ENCODE measurements at regions not wholly inside any gene's neighbourhood (a gene's known extent, or its start where the extent isn't known, plus 50 kb on each side); places are given as distances from the start of the nearest gene placed in this dataset.

DNA sequence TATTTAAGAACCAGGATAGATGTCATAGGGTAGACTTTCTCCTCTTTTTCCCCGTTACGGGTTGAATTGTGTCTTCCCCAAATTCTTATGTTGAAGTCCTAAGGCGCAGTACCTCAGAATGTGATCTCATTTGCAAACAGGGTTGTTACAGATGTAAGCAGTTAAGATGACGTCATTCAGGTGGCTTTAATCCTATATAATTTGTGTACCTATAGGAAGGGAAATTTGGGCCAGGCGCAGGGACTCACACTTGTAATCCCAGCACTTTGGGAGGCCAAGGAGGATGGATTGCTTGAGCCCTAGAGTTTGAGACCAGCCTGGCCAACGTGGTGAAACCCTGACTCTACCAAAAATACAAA, 99.5 kb upstream of the DHX40 start (continued):
- TF ChIP-seq, protein P1, sequence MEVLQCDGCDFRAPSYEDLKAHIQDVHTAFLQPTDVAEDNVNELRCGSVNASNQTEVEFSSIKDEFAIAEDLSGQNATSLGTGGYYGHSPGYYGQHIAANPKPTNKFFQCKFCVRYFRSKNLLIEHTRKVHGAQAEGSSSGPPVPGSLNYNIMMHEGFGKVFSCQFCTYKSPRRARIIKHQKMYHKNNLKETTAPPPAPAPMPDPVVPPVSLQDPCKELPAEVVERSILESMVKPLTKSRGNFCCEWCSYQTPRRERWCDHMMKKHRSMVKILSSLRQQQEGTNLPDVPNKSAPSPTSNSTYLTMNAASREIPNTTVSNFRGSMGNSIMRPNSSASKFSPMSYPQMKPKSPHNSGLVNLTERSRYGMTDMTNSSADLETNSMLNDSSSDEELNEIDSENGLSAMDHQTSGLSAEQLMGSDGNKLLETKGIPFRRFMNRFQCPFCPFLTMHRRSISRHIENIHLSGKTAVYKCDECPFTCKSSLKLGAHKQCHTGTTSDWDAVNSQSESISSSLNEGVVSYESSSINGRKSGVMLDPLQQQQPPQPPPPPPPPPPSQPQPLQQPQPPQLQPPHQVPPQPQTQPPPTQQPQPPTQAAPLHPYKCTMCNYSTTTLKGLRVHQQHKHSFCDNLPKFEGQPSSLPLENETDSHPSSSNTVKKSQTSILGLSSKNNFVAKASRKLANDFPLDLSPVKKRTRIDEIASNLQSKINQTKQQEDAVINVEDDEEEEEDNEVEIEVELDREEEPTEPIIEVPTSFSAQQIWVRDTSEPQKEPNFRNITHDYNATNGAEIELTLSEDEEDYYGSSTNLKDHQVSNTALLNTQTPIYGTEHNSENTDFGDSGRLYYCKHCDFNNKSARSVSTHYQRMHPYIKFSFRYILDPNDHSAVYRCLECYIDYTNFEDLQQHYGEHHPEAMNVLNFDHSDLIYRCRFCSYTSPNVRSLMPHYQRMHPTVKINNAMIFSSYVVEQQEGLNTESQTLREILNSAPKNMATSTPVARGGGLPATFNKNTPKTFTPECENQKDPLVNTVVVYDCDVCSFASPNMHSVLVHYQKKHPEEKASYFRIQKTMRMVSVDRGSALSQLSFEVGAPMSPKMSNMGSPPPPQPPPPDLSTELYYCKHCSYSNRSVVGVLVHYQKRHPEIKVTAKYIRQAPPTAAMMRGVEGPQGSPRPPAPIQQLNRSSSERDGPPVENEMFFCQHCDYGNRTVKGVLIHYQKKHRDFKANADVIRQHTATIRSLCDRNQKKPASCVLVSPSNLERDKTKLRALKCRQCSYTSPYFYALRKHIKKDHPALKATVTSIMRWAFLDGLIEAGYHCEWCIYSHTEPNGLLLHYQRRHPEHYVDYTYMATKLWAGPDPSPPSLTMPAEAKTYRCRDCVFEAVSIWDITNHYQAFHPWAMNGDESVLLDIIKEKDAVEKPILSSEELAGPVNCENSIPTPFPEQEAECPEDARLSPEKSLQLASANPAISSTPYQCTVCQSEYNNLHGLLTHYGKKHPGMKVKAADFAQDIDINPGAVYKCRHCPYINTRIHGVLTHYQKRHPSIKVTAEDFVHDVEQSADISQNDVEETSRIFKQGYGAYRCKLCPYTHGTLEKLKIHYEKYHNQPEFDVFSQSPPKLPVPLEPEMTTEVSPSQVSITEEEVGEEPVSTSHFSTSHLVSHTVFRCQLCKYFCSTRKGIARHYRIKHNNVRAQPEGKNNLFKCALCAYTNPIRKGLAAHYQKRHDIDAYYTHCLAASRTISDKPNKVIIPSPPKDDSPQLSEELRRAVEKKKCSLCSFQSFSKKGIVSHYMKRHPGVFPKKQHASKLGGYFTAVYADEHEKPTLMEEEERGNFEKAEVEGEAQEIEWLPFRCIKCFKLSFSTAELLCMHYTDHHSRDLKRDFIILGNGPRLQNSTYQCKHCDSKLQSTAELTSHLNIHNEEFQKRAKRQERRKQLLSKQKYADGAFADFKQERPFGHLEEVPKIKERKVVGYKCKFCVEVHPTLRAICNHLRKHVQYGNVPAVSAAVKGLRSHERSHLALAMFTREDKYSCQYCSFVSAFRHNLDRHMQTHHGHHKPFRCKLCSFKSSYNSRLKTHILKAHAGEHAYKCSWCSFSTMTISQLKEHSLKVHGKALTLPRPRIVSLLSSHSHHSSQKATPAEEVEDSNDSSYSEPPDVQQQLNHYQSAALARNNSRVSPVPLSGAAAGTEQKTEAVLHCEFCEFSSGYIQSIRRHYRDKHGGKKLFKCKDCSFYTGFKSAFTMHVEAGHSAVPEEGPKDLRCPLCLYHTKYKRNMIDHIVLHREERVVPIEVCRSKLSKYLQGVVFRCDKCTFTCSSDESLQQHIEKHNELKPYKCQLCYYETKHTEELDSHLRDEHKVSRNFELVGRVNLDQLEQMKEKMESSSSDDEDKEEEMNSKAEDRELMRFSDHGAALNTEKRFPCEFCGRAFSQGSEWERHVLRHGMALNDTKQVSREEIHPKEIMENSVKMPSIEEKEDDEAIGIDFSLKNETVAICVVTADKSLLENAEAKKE (CRISPR knock-in tag; IDR thresholded peaks at IDR 0.05): no peak
- TF ChIP-seq ZNF114 (CRISPR knock-in tag; IDR thresholded peaks at IDR 0.05) (no peak), NANOG (IDR thresholded peaks at IDR 0.05; ENCODE audit: borderline replicate concordance) (no peak), STAT1 (IDR thresholded peaks at IDR 0.05; ENCODE audit: unreplicated experiment) (no peak), EZH2 (IDR thresholded peaks at IDR 0.05; ENCODE audit: low read depth, unreplicated experiment) (no peak), EZH2phosphoT487 (IDR thresholded peaks at IDR 0.05; ENCODE audit: unreplicated experiment) (no peak)
- TF ChIP-seq, protein P2, sequence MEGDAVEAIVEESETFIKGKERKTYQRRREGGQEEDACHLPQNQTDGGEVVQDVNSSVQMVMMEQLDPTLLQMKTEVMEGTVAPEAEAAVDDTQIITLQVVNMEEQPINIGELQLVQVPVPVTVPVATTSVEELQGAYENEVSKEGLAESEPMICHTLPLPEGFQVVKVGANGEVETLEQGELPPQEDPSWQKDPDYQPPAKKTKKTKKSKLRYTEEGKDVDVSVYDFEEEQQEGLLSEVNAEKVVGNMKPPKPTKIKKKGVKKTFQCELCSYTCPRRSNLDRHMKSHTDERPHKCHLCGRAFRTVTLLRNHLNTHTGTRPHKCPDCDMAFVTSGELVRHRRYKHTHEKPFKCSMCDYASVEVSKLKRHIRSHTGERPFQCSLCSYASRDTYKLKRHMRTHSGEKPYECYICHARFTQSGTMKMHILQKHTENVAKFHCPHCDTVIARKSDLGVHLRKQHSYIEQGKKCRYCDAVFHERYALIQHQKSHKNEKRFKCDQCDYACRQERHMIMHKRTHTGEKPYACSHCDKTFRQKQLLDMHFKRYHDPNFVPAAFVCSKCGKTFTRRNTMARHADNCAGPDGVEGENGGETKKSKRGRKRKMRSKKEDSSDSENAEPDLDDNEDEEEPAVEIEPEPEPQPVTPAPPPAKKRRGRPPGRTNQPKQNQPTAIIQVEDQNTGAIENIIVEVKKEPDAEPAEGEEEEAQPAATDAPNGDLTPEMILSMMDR (conservative IDR thresholded peaks at IDR 0.05; ENCODE audit: low read depth in 2 of 2): no peak
